GM12874 (cell line): ENCODE measurements at regions not wholly inside any gene's neighbourhood (a gene's known extent, or its start where the extent isn't known, plus 50 kb on each side); places are given as distances from the start of the nearest gene placed in this dataset.

Source experiments
- CTCF ChIP-seq: IDR thresholded peaks from 2 replicates; pipeline ENCODE4 v1.5.1; 2011; ENCODE audit warnings: low read depth, mild to moderate bottlenecking, control low read depth, low read length, moderate library complexity; ENCODE audit not compliant: insufficient read depth

- no peak for TF ChIP-seq CTCF
Measured at GRCh38 chr17:77666462-77666861, 292.0 kb upstream of the TNRC6C start.

DNA sequence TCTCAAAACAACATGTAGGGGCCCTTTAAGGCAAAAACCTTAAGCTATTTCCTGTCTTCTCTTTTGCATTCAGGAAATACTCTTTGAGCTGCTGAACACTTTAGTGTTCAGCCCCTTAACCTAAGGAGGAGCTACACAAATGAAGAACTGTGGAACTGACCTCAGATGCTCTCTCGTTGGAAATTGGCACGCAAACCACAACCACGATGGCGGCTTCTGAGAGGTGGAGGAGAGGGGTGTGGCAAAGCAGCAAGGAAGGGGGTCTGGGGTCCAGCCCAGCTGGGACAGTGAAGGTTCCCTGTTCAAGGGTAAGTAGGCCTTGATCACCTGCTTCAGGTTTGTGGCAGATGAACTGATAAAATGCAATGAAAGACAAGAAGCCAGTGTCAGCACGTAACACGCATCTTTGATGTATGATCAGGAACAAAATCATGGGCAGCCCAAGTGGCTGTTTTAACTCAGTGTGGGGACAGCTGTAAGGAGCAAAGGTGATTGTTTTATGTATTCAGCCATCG, 291.6 kb upstream of the TNRC6C start:
- TF ChIP-seq CTCF = no peak

DNA sequence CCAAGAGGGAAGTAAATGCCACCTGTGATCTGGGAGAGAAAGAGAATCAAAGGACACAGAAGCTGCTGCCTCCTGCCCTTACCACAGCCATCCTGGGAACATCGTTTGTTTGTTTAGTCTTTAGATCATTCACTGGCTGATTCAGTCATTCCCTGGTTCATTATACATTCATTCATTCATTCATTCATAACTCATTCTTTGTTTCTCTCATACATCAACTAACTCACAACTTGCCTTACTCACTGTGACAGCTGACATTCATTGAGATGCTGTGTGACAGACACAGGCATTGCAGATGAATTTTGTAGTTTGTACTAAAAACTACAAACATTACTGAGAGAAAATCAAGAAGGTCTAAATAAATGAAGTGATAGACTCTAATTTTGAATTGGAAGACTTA, 291.0 kb upstream of the TNRC6C start:
- no peak for TF ChIP-seq CTCF

DNA sequence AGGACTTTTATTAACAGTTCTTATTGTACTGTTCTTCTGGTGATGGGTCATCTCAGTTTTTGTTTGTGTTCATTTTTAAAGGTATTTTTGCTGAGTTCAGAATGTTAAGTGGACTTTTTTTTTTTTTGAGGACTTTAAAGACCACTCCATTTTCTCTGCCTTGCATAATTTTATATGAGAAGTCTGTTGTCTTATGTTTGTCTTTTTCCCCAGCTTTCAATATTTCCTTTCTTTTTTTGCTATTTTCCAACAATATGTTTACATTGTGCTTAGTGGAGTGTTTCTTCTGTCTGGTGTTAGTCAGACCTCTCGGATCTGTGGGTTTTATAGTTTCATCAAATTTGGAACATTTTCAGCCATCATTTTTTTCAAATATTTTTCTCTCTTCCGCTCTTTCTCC, 290.0 kb upstream of the TNRC6C start:
- TF ChIP-seq CTCF = no peak

GRCh38 chr17:77670173-77670572, 288.3 kb upstream of the TNRC6C start:
- no peak for TF ChIP-seq CTCF

GRCh38 chr17:77674358-77674757, 284.1 kb upstream of the TNRC6C start:
- TF ChIP-seq CTCF = no peak

DNA sequence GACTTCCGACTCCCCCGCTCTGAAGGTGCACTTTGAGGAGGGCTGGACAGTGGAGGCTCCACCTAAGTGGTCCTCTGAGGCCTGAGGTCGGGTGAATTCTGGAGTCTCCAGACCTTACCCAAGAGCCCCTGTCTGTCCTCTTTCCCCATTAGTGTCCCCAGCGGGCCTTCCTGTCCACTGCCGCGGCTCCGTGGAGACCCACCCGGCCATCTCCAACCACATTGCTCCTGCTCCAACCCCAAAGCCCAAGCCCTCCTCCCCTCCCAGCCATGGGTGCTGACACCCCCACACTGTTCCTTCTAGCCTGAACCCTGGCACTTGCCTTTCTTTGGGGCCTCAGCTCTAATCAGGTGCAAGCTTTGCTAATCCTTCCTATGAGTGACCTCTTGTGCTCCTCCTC, 283.1 kb upstream of the TNRC6C start:
- no peak for TF ChIP-seq CTCF

- TF ChIP-seq CTCF = no peak
Measured at GRCh38 chr17:77675816-77676215, 282.7 kb upstream of the TNRC6C start.
